Liver (tissue), 8 donors: ENCODE measurements at regions not wholly inside any gene's neighbourhood (a gene's known extent, or its start where the extent isn't known, plus 50 kb on each side); places are given as distances from the start of the nearest gene placed in this dataset.

ENCODE experiments used
- DNase-seq: peaks from one replicate; pipeline ENCODE4 v3.0.0-alpha.2; 2017; ENCODE audit warnings: low spot score
- H3K27ac ChIP-seq, 2 donors: one replicate each; pipeline ENCODE4 v1.7.0; 2013; ENCODE audit warnings: inconsistent platforms in 2 of 2, low read length in 2 of 2, control low read depth in 1 of 2, low read depth in 1 of 2, mild to moderate bottlenecking in 1 of 2
- H3K27me3 ChIP-seq, 4 donors: one replicate each; pipeline versions ENCODE4 v1.6.1 to v1.7.0; 2013; ENCODE audit warnings: low read length in 3 of 4, inconsistent platforms in 1 of 4, mild to moderate bottlenecking in 1 of 4, moderate library complexity in 1 of 4; ENCODE audit not compliant: control insufficient read depth in 4 of 4, insufficient read depth in 4 of 4
- H3K36me3 ChIP-seq, 4 donors: one replicate each; pipeline versions ENCODE4 v1.6.1 to v1.7.0; 2013; ENCODE audit warnings: low read length in 3 of 4, mild to moderate bottlenecking in 3 of 4, low read depth in 1 of 4, moderate library complexity in 1 of 4; ENCODE audit not compliant: control insufficient read depth in 4 of 4, insufficient read depth in 3 of 4
- H3K4me1 ChIP-seq, 4 donors: one replicate each; pipeline versions ENCODE4 v1.6.1 to v1.7.0; 2013; ENCODE audit warnings: low read length in 3 of 4, mild to moderate bottlenecking in 3 of 4, moderate library complexity in 1 of 4; ENCODE audit not compliant: control insufficient read depth in 4 of 4, insufficient read depth in 4 of 4
- H3K4me3 ChIP-seq, 3 donors: one replicate each; pipeline versions ENCODE4 v1.6.1 to v1.7.0; 2013; ENCODE audit warnings: low read length in 3 of 3, control low read depth in 1 of 3, low read depth in 1 of 3, mild to moderate bottlenecking in 1 of 3
- H3K9ac ChIP-seq, 2 donors: one replicate each; pipeline ENCODE4 v1.7.0; 2013; ENCODE audit warnings: low read length in 2 of 2, mild to moderate bottlenecking in 2 of 2, moderate library complexity in 2 of 2, control low read depth in 1 of 2, low read depth in 1 of 2
- H3K9me3 ChIP-seq, 4 donors: one replicate each; pipeline versions ENCODE4 v1.6.1 to v1.7.0; 2013; ENCODE audit warnings: low read length in 3 of 4; ENCODE audit not compliant: control insufficient read depth in 4 of 4
- ATF3 ChIP-seq: IDR thresholded peaks from 2 replicates; pipeline ENCODE4 v1.6.1; 2016; ENCODE audit warnings: antibody characterized with exemption
- CTCF ChIP-seq: fragments of 150-350 bp; IDR thresholded peaks from 2 replicates; pipeline ENCODE4 v1.5.1; 2017; ENCODE audit warnings: improper control_type of control experiment, low read depth, low read length; ENCODE audit not compliant: missing input control
- EGR1 ChIP-seq, 2 donors: IDR thresholded peaks; 2 replicates each; pipeline ENCODE4 v1.6.1; 2016 to 2018; ENCODE audit warnings: antibody characterized with exemption in 2 of 2, low read depth in 2 of 2
- FOXA1 ChIP-seq: IDR thresholded peaks from 2 replicates; pipeline ENCODE4 v1.6.1; 2016; ENCODE audit warnings: antibody characterized with exemption
- FOXA2 ChIP-seq: IDR thresholded peaks from 2 replicates; pipeline ENCODE4 v1.6.1; 2016; ENCODE audit warnings: antibody characterized with exemption
- GABPA ChIP-seq, 2 donors: IDR thresholded peaks in 1 of 2; conservative IDR thresholded peaks in 1 of 2; 2 replicates each; pipeline ENCODE4 v1.6.1; 2016; ENCODE audit warnings: antibody characterized with exemption in 2 of 2, mild to moderate bottlenecking in 1 of 2, moderate library complexity in 1 of 2
- HNF4A ChIP-seq, 2 donors: conservative IDR thresholded peaks; 2 replicates each; pipeline ENCODE4 v1.6.1; 2016; ENCODE audit warnings: antibody characterized with exemption in 2 of 2, mild to moderate bottlenecking in 2 of 2
- HNF4G ChIP-seq: IDR thresholded peaks from 2 replicates; pipeline ENCODE4 v1.6.1; 2016; ENCODE audit warnings: antibody characterized with exemption
- JUND ChIP-seq, 2 donors: IDR thresholded peaks; 2 replicates each; pipeline ENCODE4 v1.6.1; 2016; ENCODE audit warnings: antibody characterized with exemption in 2 of 2
- MAX ChIP-seq: IDR thresholded peaks from 2 replicates; pipeline ENCODE4 v1.6.1; 2016; ENCODE audit warnings: antibody characterized with exemption
- NR2F2 ChIP-seq: IDR thresholded peaks from 2 replicates; pipeline ENCODE4 v1.6.1; 2016; ENCODE audit warnings: antibody characterized with exemption
- RAD21 ChIP-seq, 2 donors: IDR thresholded peaks; 2 replicates each; pipeline ENCODE4 v1.6.1; 2016; ENCODE audit warnings: antibody characterized with exemption in 2 of 2, mild to moderate bottlenecking in 2 of 2
- REST ChIP-seq: IDR thresholded peaks from 2 replicates; pipeline ENCODE4 v1.6.1; 2016; ENCODE audit warnings: antibody characterized with exemption, mild to moderate bottlenecking
- RXRA ChIP-seq, 2 donors: IDR thresholded peaks; 2 replicates each; pipeline ENCODE4 v1.6.1; 2017 to 2018; ENCODE audit warnings: antibody characterized with exemption in 2 of 2, mild to moderate bottlenecking in 1 of 2
- SP1 ChIP-seq: IDR thresholded peaks from 2 replicates; pipeline ENCODE4 v1.6.1; 2018; ENCODE audit warnings: antibody characterized with exemption, mild to moderate bottlenecking
- TAF1 ChIP-seq: conservative IDR thresholded peaks from 2 replicates; pipeline ENCODE4 v1.6.1; 2016; ENCODE audit warnings: antibody characterized with exemption, mild to moderate bottlenecking
- YY1 ChIP-seq: IDR thresholded peaks from 2 replicates; pipeline ENCODE4 v1.6.1; 2016; ENCODE audit warnings: antibody characterized with exemption, mild to moderate bottlenecking
- ZBTB33 ChIP-seq: IDR thresholded peaks from 2 replicates; pipeline ENCODE4 v1.6.1; 2016; ENCODE audit warnings: antibody characterized with exemption
- WGBS: extraction: QIAGEN DNeasy Blood & Tissue Kit; methylation state at CpG from one replicate; pipeline ENCODE4 v1.1.7; 2013; 5-methylcytosine and 5-hydroxymethylcytosine counted together
- donor health status: healthy.
- donor health status: healthy.
- donor health status: healthy.
- donor health status: healthy.
- donor health status: healthy.

- no peak for DNase-seq
- H3K36me3 ChIP-seq = no peaks in the 10 kb centered on the region
- no peak overlapping the region for H3K4me3 ChIP-seq
- H3K9ac ChIP-seq = no peak overlapping the region
- TF ChIP-seq EGR1 (IDR thresholded peaks at IDR 0.05; ENCODE audit: low read depth in 2 of 2) (no peak), HNF4A (conservative IDR thresholded peaks at IDR 0.05) (no peak), NR2F2 (no peak), GABPA (IDR thresholded peaks at IDR 0.05 in 1 of 2, conservative IDR thresholded peaks at IDR 0.05 in 1 of 2) (no peak), CTCF (no peak), YY1 (no peak), ZBTB33 (no peak), TAF1 (no peak), ATF3 (no peak), MAX (no peak), RAD21 (IDR thresholded peaks at IDR 0.05) (no peak), SP1 (no peak), REST (no peak), HNF4G (no peak), RXRA (IDR thresholded peaks at IDR 0.05) (no peak), JUND (IDR thresholded peaks at IDR 0.05) (no peak), FOXA1 (no peak), FOXA2 (no peak)
- no peaks in the 10 kb centered on the region for H3K9me3 ChIP-seq
- 14% methylated on average over 1 of the region's 1 CpG for WGBS
- H3K4me1 ChIP-seq = peaks cover 0 to 12% (median 2%) of the 10 kb centered on the region in 4 donors
- no peak overlapping the region for H3K27ac ChIP-seq
- no peaks in the 10 kb centered on the region for H3K27me3 ChIP-seq
These were observed 268.7 kb downstream of the MZT1 start for GRCh38 chr13:72458701-72459100.

- Histone ChIP-seq H3K9me3 (no peaks in the 10 kb centered on the region), H3K9ac (no peak overlapping the region), H3K4me3 (no peak overlapping the region), H3K4me1 (peaks cover 0 to under 1% (median under 1%) of the 10 kb centered on the region in 4 donors), H3K36me3 (no peaks in the 10 kb centered on the region), H3K27ac (no peak overlapping the region), H3K27me3 (no peaks in the 10 kb centered on the region)
- no peak for DNase-seq
- TF ChIP-seq ZBTB33 = no peak
- TF ChIP-seq HNF4G = no peak
- TF ChIP-seq SP1 = no peak
- TF ChIP-seq ATF3 = no peak
- no peak for TF ChIP-seq RXRA (IDR thresholded peaks at IDR 0.05)
- TF ChIP-seq FOXA2 = no peak
- TF ChIP-seq HNF4A (conservative IDR thresholded peaks at IDR 0.05) = no peak
- TF ChIP-seq GABPA (IDR thresholded peaks at IDR 0.05 in 1 of 2, conservative IDR thresholded peaks at IDR 0.05 in 1 of 2) = no peak
- TF ChIP-seq NR2F2 = no peak
- TF ChIP-seq YY1 = no peak
- no peak for TF ChIP-seq CTCF
- no peak for TF ChIP-seq FOXA1
- no peak for TF ChIP-seq MAX
- TF ChIP-seq JUND (IDR thresholded peaks at IDR 0.05) = no peak
- 90% methylated on average over 1 of the region's 1 CpG for WGBS
These were observed 270.3 kb downstream of the MZT1 start for GRCh38 chr13:72457151-72457550.
